ENCODE measurements at regions not wholly inside any gene's neighbourhood (a gene's known extent, or its start where the extent isn't known, plus 50 kb on each side); places are given as distances from the start of the nearest gene placed in this dataset.

DNA sequence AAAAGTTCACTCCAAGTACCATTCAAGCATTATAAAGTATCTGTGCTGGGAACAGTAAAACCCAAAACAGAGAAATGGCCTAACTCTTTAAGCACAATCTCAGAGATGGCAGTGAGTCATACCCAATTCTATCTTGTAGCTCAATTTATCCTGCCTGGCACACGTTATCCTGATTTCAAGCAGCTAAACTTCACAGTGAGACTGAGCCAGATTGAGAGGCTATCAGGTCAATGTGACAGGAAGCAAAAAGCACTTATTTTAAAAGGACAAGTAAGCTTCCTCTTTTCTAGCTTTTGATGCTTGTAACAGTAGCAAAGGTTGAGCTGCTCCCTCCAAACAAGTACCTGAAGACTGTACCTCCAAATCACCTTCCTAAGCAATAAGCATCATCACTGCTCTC lies 324.9 kb downstream of the NAF1 start:
- TF ChIP-seq, protein P1, sequence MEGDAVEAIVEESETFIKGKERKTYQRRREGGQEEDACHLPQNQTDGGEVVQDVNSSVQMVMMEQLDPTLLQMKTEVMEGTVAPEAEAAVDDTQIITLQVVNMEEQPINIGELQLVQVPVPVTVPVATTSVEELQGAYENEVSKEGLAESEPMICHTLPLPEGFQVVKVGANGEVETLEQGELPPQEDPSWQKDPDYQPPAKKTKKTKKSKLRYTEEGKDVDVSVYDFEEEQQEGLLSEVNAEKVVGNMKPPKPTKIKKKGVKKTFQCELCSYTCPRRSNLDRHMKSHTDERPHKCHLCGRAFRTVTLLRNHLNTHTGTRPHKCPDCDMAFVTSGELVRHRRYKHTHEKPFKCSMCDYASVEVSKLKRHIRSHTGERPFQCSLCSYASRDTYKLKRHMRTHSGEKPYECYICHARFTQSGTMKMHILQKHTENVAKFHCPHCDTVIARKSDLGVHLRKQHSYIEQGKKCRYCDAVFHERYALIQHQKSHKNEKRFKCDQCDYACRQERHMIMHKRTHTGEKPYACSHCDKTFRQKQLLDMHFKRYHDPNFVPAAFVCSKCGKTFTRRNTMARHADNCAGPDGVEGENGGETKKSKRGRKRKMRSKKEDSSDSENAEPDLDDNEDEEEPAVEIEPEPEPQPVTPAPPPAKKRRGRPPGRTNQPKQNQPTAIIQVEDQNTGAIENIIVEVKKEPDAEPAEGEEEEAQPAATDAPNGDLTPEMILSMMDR (IDR thresholded peaks at IDR 0.05) = no peak
- no peak for TF ChIP-seq POLR2A (IDR thresholded peaks at IDR 0.05)
